Spleen (tissue), 7 donors: ENCODE measurements at regions not wholly inside any gene's neighbourhood (a gene's known extent, or its start where the extent isn't known, plus 50 kb on each side); places are given as distances from the start of the nearest gene placed in this dataset.

ENCODE experiments used
- CTCF ChIP-seq, 11 experiments: fragments of 200-600 bp in 7 of 11; fragments of 450-650 bp in 4 of 11; sonication (generic) in 4 of 11; IDR thresholded peaks in 8 of 11; conservative IDR thresholded peaks in 3 of 11; 1 replicate in 7 of 11; 2 replicates in 4 of 11; pipeline versions ENCODE4 v1.4.0 to v1.8.0; 2016 to 2021; ENCODE audit warnings: antibody characterized with exemption in 11 of 11, inconsistent platforms in 4 of 11, mild to moderate bottlenecking in 1 of 11
- POLR2A ChIP-seq, 3 donors: fragments of 450-650 bp; IDR thresholded peaks; one replicate each; pipeline ENCODE4 v1.5.1; 2017; ENCODE audit warnings: antibody characterized with exemption in 3 of 3, mild to moderate bottlenecking in 1 of 3
- donor health status: DM: no; HTN: no; CAD: no; lungs with moderate emphysema.
- donor health status: DM: no; HTN: no; CAD: no.
- donor health status: DM: no; HTN: no; CAD: no.

DNA sequence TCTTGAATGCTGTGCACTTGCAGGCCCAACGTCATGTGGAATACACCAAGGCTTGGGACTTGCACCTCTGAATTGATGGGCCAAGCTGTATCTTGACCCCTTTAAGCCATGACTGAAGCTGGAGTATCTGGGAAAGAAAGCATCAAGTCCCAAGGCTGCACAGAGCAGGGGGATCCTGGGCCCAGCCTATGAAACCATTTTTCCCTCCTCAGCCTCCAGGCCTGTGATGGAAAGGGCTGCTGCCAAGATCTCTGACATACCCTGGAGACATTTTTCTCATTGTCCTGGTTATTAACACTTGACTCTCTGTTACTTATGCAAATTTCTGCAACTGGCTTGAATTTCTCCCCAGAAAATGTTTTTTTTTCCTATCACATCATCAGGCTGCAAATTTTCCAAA lies 174.0 kb upstream of the SNX2 start:
- TF ChIP-seq CTCF (IDR thresholded peaks at IDR 0.05 in 8 of 11, conservative IDR thresholded peaks at IDR 0.05 in 3 of 11), result no peak
- TF ChIP-seq POLR2A (IDR thresholded peaks at IDR 0.05), result no peak
